Erythroblast (primary cell): ENCODE measurements at regions not wholly inside any gene's neighbourhood (a gene's known extent, or its start where the extent isn't known, plus 50 kb on each side); places are given as distances from the start of the nearest gene placed in this dataset.

Experiments used
- GATA1 ChIP-seq: IDR thresholded peaks from 2 replicates; pipeline ENCODE4 v1.6.1; 2011; ENCODE audit warnings: low read depth, mild to moderate bottlenecking, control low read depth, low read length, moderate library complexity
- POLR2A ChIP-seq: IDR thresholded peaks from 2 replicates; pipeline ENCODE4 v1.6.1; 2011; ENCODE audit warnings: mild to moderate bottlenecking, low read length

DNA sequence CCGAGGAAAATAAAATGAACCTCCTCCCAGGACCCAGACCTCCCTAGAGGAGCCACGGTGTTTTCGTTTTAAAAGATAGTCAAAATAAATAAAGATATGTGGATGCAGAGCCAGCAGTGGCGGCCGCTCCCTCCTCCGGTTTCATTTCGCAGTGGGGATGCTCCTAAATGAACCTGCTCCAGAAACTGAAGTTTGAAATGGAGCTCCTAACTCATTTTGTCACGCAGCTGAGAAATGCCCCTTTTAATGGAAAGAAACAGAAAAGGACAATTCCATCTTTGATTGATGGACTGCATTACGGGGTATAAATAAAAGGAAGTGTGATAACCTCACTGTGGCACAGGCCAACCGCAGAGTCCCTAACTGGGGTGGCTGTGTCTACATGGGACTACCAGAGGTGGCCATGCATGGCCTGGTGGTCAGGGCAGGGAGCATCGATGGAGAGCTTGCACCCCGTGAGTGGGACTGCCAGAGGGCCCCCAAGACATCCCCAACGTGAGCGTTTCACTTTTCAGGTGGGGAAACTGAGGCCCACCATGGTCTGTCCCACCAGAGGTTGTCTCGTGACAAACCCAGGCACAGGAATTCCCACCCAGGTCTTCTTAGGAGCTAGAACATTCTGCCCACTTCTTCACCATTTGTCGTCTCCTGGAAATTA is 426.6 kb downstream of the BRD1 start:
- TF ChIP-seq POLR2A = no peak
- TF ChIP-seq GATA1 = no peak
